ENCODE measurements at regions not wholly inside any gene's neighbourhood (a gene's known extent, or its start where the extent isn't known, plus 50 kb on each side); places are given as distances from the start of the nearest gene placed in this dataset.

DNA sequence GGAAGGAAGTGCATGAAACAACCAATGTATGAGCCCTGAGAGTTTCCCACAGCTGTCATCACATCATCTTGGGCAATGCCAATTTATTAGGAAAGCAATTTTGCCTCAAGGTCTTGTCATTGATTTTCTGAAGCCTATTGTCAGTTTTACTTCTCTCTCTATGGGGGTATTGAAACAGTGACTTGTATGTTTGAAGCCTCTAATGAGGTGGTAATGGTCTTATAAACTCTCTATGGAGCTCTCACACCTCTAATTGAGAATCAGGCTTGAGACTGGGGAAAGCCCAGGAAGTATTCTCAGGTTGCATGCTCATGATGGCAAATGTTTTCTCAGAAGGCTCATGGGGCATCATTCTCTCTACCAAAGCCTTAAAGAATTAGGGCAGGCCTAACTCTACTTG is 308.2 kb upstream of the EMCN start:
- H3K4me3 ChIP-seq (ENCODE audit: low read depth, low read length): no peak overlapping the region
- TF ChIP-seq, protein P1, sequence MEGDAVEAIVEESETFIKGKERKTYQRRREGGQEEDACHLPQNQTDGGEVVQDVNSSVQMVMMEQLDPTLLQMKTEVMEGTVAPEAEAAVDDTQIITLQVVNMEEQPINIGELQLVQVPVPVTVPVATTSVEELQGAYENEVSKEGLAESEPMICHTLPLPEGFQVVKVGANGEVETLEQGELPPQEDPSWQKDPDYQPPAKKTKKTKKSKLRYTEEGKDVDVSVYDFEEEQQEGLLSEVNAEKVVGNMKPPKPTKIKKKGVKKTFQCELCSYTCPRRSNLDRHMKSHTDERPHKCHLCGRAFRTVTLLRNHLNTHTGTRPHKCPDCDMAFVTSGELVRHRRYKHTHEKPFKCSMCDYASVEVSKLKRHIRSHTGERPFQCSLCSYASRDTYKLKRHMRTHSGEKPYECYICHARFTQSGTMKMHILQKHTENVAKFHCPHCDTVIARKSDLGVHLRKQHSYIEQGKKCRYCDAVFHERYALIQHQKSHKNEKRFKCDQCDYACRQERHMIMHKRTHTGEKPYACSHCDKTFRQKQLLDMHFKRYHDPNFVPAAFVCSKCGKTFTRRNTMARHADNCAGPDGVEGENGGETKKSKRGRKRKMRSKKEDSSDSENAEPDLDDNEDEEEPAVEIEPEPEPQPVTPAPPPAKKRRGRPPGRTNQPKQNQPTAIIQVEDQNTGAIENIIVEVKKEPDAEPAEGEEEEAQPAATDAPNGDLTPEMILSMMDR (IDR thresholded peaks at IDR 0.05; ENCODE audit: borderline replicate concordance, insufficient read depth, low read depth, low read length): no peak

DNA sequence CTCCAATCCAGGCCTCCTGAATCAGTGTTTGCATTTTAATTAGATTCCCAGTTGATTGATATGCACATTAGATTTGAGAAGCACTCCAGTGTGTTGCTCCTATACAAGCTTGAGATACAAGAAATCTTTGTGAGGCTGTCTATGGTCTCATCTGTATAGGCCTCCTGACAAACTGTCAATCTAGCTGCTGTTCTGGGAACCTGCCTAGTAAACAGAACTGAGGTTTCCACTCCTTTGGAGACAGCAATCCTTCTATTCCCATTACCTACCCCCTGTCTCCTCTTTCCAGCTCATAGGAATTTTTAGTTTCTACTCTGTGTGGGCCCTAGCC is 306.1 kb upstream of the EMCN start:
- H3K4me3 ChIP-seq (ENCODE audit: low read depth, low read length): no peak overlapping the region
- TF ChIP-seq, protein P1 (IDR thresholded peaks at IDR 0.05; ENCODE audit: borderline replicate concordance, insufficient read depth, low read depth, low read length): no peak

DNA sequence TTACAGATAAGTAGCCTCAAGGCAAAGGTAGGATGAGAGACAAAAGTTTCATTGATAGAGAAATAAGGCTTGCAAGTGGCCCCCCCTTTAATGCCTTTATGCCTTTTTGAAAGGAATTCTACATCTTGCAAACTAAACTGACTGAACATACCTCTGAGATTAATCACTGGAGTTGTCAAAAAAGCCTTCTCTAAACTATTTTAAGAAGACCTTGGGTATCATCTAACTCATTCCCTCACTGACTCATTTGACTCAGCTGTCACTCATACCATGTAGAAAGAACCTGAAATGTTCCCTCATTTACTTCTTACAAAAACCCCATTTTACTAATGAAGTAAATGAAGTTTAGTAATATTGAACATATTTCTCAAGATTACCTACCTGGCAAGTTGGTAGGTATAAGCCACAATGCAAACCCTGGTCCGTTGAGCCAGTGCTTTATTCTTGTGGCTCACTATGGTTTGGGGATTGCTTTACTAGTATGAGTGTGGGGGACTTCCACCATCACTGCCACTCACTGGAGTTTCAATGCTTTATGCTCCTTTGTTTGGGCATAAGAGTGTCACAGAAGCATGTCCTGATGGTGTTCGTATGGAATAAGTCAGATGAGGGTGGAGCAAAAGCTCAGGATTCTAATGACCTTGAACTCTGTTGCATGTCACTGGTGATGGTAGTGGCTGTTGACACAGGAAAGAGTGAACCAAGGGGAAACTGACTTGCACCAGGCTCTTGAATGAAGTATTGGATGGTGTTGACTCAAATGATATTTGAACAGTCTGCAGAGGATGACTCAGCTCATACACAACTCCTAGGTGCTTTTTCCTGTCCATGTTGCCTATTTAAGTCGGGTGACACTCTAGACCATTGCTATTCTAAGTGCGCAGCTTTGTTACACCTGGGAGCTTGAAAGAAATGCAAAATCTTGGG is 305.5 kb upstream of the EMCN start:
- no peak overlapping the region for H3K4me3 ChIP-seq (ENCODE audit: low read depth, low read length)
- TF ChIP-seq, protein P1 (IDR thresholded peaks at IDR 0.05; ENCODE audit: borderline replicate concordance, insufficient read depth, low read depth, low read length): no peak

DNA sequence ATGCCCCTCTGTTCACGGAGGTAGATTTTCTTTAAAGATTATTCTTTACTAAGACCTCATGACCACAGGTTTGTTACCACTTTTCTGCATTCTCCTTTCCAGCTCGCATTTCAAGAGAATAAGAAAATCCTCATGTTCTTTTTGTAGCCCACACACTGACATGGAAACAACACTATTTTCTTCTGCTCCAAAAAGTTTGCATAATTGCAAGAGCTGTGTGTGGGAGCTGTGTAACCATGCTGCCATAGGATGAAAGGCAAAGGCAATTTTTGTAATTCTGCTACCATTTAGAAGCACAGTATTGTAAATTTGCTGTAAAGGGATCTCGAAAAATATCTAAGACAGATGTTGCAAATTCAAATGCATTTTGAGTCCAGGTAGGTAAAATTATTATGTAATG is 302.4 kb upstream of the EMCN start:
- TF ChIP-seq, protein P1 (IDR thresholded peaks at IDR 0.05; ENCODE audit: borderline replicate concordance, insufficient read depth, low read depth, low read length): no peak
- H3K4me3 ChIP-seq (ENCODE audit: low read depth, low read length): no peak overlapping the region

DNA sequence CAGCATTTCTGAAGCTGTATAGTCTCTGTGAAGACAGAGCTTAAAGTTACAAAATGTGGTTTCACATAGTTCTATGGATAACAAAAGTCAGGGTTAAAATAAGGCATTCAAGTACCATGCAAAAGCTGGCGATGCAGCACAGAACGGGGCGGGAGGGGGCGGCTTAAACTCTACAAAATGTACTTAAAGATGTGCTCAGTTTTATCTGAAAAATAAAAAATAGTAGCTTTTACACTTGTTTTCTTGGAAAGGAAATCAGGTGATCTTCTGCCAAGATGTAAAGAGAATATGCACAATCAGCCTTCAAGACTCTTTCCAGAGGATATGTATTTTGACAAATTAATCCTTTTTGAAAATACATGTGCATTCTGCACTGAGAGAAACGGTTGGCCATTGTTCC is 301.7 kb upstream of the EMCN start:
- TF ChIP-seq, protein P1 (IDR thresholded peaks at IDR 0.05; ENCODE audit: borderline replicate concordance, insufficient read depth, low read depth, low read length): no peak
- no peak overlapping the region for H3K4me3 ChIP-seq (ENCODE audit: low read depth, low read length)

DNA sequence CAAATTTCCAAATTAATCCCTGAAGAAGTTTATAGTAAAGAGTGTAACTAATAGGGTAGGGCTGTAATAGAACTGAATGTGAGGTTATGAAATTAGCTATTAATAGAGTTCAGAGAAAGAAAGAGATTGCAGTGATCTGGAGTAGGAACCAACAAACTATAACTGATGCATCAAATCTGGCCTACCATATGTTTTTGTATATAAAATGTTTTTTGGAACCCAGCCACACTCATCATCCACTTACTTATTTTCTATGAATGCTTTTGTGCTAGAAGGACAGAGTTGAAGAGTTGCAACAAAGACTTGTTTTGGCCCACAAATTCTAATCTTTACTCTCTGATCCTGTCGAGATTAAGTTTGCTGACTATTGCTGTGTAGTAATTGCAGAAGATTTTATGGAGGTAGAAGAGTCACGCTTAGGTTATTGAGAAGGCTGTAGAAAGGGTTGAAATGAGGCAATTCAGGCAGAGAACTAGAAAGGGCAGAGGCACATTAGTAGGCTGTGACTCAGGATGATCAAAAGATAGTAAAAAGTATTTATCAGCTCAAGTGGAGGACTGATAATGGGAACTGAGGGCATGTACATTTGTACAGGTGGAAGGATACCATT is 298.7 kb upstream of the EMCN start:
- TF ChIP-seq, protein P1 (IDR thresholded peaks at IDR 0.05; ENCODE audit: borderline replicate concordance, insufficient read depth, low read depth, low read length): no peak

DNA sequence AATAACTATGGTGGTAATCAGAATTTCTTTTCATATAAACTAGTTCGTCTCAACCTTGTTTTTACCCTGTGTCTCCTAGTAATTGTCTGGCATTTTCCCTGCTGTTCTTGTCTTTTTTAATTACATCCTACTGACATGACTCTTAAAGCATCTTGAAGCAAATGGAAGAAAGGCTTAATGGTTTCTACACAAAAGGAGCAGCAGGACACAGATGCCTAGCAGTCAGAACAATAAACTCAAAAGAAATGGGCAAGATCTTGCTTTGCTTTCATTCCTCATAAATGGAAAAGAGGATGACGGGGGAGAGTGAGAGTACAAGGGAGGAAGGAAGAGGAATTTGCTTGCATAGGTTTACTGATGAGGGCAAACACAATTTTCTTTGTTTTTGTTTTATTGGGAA is 293.2 kb upstream of the EMCN start:
- no peak overlapping the region for H3K4me3 ChIP-seq (ENCODE audit: low read depth, low read length)
- TF ChIP-seq, protein P1 (IDR thresholded peaks at IDR 0.05; ENCODE audit: borderline replicate concordance, insufficient read depth, low read depth, low read length): no peak

More for the DNA sequence above, 298.7 kb upstream of the EMCN start:
- H3K4me3 ChIP-seq (ENCODE audit: low read depth, low read length): no peak overlapping the region

All from GM12875 (cell line).